ENCODE measurements at regions not wholly inside any gene's neighbourhood (a gene's known extent, or its start where the extent isn't known, plus 50 kb on each side); places are given as distances from the start of the nearest gene placed in this dataset.

DNA sequence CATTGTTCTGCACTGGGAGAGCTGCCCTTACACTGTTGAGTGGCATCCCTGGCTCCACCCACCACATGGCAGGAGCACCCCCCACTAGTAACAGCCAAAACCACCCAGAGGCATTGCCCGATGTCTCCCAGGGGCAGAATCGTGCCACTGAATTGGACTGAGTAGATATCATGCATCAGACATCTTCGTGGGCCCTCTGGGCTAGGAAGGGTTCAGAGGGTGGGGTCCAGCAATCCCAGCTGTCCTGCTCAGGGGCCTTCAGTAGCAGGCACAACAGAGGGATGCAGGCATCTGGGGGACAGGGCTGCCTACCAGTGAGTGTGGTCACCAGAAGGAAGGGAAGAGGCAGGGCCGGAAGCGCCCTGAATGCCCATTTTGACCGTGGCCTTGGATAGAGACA, 119.7 kb upstream of the PPP2R2D start:
- DNase-seq (ENCODE audit: low read depth) = no peak
- H3K4me3 ChIP-seq (ENCODE audit: control insufficient read depth, low read depth, low read length) = no peak overlapping the region
- TF ChIP-seq, protein P1, sequence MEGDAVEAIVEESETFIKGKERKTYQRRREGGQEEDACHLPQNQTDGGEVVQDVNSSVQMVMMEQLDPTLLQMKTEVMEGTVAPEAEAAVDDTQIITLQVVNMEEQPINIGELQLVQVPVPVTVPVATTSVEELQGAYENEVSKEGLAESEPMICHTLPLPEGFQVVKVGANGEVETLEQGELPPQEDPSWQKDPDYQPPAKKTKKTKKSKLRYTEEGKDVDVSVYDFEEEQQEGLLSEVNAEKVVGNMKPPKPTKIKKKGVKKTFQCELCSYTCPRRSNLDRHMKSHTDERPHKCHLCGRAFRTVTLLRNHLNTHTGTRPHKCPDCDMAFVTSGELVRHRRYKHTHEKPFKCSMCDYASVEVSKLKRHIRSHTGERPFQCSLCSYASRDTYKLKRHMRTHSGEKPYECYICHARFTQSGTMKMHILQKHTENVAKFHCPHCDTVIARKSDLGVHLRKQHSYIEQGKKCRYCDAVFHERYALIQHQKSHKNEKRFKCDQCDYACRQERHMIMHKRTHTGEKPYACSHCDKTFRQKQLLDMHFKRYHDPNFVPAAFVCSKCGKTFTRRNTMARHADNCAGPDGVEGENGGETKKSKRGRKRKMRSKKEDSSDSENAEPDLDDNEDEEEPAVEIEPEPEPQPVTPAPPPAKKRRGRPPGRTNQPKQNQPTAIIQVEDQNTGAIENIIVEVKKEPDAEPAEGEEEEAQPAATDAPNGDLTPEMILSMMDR (IDR thresholded peaks at IDR 0.05; ENCODE audit: control insufficient read depth, insufficient read depth, low read depth, low read length, missing control alignments) = no peak

DNA sequence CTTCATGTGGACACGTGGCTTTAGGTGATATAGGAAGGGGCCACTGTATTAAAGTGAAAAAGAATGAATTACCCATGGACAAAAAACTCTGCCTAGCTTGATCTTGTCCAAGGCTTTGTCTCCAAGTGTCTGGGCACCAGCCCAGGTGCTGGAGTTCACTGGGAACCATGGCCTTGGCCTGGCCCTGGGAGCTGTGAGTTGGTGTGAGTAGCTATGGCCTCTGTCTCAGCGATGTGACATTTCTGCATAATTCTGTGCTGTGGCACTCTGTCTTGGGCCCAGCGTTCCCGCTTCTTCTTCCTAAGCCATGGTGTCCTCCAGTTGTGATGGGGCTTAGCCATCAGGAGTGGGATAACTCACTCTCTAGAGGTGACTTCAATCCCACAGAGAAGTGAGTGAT, 119.0 kb upstream of the PPP2R2D start:
- TF ChIP-seq, protein P1 (IDR thresholded peaks at IDR 0.05; ENCODE audit: control insufficient read depth, insufficient read depth, low read depth, low read length, missing control alignments) = no peak

DNA sequence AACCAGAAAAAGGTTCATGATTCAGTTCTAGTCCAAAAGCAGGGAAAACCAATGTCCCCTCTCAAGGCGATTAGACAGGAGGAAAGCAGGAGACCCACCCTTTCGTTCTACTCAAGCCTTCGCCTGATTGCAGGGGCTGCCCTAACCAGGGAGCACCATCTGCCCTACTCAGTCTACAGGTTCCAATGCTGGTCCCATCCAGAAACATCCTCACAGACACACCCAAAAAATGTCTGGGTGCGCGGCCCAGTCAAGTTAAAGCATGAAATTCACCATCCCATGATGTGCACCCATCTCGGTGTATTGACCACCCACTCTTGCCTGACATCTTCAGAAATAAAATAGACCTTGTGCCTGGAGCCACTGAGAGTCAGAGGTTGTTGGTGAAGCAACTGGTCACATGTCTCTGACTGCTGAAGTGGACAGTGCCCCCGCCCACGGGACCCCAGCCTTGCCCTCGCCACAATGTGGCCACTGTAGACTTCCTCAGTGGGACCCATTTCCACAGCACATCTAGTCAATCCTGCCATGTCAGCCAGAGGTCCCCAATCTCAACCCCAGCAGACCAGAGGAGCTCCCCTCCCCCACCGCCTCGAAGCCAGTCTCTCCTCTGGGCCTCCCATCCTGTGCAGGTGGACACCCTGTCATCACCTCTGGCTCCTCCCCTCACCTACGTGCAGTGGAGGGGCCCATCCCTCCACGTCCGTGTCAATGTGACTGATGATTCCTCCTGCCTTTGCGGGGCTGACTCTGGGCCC, 116.3 kb upstream of the PPP2R2D start:
- TF ChIP-seq, protein P1 (IDR thresholded peaks at IDR 0.05; ENCODE audit: control insufficient read depth, insufficient read depth, low read depth, low read length, missing control alignments) = no peak
- H3K4me3 ChIP-seq (ENCODE audit: control insufficient read depth, low read depth, low read length) = no peak overlapping the region
- no peak for DNase-seq (ENCODE audit: low read depth)

More for the DNA sequence above, 119.0 kb upstream of the PPP2R2D start:
- H3K4me3 ChIP-seq (ENCODE audit: control insufficient read depth, low read depth, low read length) = no peak overlapping the region
- no peak for DNase-seq (ENCODE audit: low read depth)

DNA sequence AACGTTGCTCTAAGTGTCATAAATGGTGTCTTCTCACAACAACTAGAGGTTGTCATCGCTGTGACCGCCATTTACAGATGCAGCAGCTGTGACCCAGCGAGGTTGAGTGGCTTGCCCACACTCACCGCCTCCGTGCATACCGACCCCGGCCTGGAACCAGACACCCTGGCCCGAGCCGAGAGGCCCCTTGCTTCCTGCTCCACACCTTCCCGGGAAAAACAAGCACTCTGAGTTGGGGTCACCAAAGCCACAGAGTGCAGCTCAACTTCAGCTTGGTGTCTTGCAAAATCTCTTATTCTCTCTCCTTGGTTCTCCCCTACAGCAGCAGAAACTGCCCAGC, 115.7 kb upstream of the PPP2R2D start:
- DNase-seq (ENCODE audit: low read depth) = no peak
- TF ChIP-seq, protein P1 (IDR thresholded peaks at IDR 0.05; ENCODE audit: control insufficient read depth, insufficient read depth, low read depth, low read length, missing control alignments) = no peak
- no peak overlapping the region for H3K4me3 ChIP-seq (ENCODE audit: control insufficient read depth, low read depth, low read length)

DNA sequence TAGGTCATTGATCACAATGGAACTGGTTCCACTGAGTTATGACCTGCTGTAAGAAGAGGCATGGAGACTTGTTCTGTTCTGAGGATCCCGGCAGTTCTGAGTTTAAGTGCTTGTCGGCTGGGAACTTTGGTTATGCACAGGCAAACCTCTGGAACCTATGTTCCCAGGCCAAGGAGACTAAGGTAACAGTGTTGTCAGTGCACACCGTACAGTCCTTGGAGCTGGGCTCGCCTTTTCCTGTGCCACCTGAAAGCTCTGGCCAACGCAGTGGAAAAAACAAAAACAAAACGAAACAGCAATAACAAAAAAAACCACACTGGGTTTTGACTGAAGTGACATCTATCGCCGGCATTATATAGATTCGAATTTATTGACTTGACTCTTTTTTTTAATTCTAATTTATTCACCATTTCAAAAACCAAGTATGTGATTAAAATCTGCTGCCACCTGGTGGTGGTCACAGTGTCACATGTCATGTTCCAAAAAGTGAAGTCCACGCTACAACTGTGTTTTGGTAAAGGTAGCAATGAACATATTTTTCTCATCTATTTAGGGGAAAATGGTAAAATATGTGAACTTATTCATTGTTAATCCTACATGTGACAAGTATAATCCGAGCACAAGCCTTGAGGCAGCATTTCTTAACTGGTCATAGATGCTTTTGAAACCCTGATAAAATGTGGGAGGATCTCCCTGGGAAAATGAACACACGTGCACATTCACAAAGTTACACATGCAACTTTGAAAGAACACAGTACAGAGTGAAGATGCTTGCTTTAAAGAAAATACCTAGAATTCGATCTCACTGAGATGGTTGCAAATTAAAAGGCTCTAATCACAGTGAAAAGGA, 113.8 kb upstream of the PPP2R2D start:
- TF ChIP-seq, protein P1 (IDR thresholded peaks at IDR 0.05; ENCODE audit: control insufficient read depth, insufficient read depth, low read depth, low read length, missing control alignments) = peak; percentile 54
- DNase-seq (ENCODE audit: low read depth) = no peak

GRCh38 chr10:131787961-131788360, 112.8 kb upstream of the PPP2R2D start:
- H3K4me3 ChIP-seq (ENCODE audit: control insufficient read depth, low read depth, low read length) = no peak overlapping the region
- no peak for DNase-seq (ENCODE audit: low read depth)
- TF ChIP-seq, protein P1 (IDR thresholded peaks at IDR 0.05; ENCODE audit: control insufficient read depth, insufficient read depth, low read depth, low read length, missing control alignments) = no peak

More for the DNA sequence above, 113.8 kb upstream of the PPP2R2D start:
- no peak overlapping the region for H3K4me3 ChIP-seq (ENCODE audit: control insufficient read depth, low read depth, low read length)

Measured in AG09309 (cell line).